Left cardiac atrium (tissue), 4 donors: ENCODE measurements at regions not wholly inside any gene's neighbourhood (a gene's known extent, or its start where the extent isn't known, plus 50 kb on each side); places are given as distances from the start of the nearest gene placed in this dataset.
"Not testable (repeated sequence)": the region's sequence is repeated elsewhere in the genome, so short reads cannot be mapped to it uniquely, and the experiment has no call there.

Experiments
- ATAC-seq, 2 donors: fragments of 200-7000 bp; cut with Tn5 transposase; one replicate each; pipeline ENCODE4 v1.9.1; 2020; ENCODE audit warnings: mild to moderate bottlenecking in 2 of 2, moderate library complexity in 2 of 2
- DNase-seq: peaks from one replicate; pipeline ENCODE4 v3.0.0-alpha.2; 2020
- intact Hi-C, 2 donors: fragments of 100-400 bp; cut with DNase I; formaldehyde crosslinking; loops; one replicate each; pipeline versions ENCODE4 v1.14.1 to v1.15.1; 2022 to 2023
- donor health status: DM: no; HTN: yes; CAD: no.
- donor health status: DM: no; HTN: yes; CAD: no; lungs with severe emphysema.
- donor health status: DM: yes; HTN: yes; CAD: no.
- donor health status: Dilated cardiomyopathy.

GRCh38 chr22:47355776-47356510, 593.5 kb downstream of the TBC1D22A start:
- ATAC-seq (no peak), DNase-seq (no peak)
- intact Hi-C loops, result no loop called here

DNA sequence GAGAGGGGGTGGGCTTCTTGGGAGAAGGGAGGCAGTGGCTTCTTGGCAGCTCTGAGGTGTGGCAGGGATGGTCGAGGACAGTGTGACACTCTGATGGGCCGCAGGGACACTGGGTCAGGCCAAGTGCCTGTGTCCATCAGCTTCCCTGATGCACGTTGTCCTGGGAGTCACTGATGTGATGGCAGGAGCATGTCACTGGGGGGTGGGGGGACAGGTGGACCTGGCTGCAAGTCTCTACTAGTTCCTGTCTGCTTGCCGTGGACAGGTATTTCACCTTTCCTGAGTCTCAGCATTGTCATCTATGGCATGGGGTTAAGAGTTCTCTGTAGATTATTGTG, 592.9 kb downstream of the TBC1D22A start:
- intact Hi-C loops, result no loop called here
- DNase-seq (no peak), ATAC-seq (no peak)

GRCh38 chr22:47354668-47355387, 592.4 kb downstream of the TBC1D22A start:
- intact Hi-C loops, result no loop called here
- ATAC-seq (no peak), DNase-seq (no peak)

DNA sequence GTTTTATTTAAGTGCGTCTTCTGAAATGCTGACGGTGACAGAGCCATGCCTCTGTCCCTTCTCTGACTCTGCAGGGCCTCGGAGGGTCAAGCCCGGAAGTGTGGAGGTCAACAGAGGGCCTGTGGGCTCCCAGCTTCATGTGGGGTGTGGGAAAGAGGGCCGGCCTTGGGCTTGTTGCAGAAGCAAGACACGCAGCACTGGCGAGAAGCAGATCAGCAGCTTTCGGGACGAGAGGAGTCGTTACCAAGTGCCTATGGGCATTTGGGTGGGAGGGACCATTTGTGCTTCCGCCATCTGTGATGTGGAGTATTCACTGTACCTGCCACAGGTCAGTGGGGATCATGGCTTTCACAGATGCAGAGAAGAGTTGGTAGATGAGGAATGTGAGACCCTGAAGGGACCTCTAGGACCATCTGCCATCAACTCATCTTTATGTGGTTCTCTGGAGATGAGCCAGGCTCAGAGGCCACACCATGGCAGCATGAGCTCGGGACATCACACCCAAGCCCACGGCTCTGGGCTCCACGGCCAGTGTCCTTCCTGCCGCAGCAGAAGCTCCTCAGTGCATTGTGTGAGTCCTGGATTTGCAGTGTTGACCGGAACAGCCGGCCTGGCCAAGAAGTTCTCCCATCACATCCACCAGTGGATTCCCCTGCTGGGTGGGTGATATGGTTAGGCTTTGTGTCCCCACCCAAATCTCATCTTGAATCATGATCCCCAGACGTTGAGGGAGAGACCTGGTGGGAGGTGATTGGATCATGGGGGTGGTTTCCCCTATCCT, 590.7 kb downstream of the TBC1D22A start:
- no peak for ATAC-seq
- intact Hi-C loops, result no loop called here
- no peak for DNase-seq

DNA sequence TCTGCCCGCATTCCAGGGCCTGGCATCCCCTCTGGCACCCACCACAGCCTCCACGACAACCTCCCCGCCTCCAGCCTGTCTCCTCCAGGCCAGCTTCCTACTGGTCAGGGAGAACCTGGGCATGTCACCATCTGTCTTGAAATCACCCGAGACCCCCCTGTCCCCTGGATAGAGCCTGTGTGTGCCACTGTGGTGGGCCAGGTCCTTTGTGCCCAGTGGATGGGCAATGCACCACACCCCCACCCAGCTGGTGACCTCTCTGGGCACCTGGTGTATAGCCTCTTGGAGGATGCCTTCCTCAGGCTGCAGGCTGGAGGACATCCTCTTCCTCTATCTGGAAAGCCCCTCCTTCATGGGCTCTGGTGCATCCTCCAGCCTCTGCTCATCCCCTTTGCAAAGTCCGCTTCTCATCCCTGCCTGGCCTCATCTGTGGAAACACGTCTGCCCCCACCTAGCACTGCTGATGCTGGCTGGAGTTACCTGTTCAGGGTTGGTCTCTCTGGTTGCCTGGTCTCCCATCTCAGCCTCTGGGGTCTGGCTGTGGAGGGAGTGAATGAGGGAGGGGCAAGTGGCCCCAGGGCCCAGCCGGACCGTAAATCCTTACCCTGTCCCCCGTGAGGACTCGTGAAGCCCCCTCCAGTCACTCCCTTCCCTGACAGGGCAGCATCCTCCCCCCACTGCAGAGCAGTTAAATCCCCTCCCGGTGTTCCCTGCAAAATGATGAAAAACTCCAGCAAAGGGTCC, 589.6 kb downstream of the TBC1D22A start:
- ATAC-seq, result no peak
- intact Hi-C loops, result no loop called here
- DNase-seq, result no peak

DNA sequence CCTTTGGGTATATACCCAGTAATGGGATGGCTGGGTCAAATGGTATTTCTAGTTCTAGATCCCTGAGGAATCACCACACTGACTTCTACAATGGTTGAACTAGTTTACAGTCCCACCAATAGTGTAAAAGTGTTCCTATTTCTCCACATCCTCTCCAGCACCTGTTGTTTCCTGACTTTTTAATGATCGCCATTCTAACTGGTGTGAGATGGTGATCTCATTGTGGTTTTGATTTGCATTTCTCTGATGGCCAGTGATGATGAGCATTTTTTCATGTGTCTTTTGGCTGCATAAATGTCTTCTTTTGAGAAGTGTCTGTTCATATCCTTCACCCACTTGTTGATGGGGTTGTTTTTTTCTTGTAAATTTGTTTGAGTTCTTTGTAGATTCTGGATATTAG, 583.8 kb downstream of the TBC1D22A start:
- ATAC-seq, intact Hi-C loops, DNase-seq: not testable (repeated sequence)

- intact Hi-C loops, result no loop called here
- DNase-seq, result no peak
- no peak for ATAC-seq
Observed at GRCh38 chr22:47345025-47345424, 582.6 kb downstream of the TBC1D22A start.

DNA sequence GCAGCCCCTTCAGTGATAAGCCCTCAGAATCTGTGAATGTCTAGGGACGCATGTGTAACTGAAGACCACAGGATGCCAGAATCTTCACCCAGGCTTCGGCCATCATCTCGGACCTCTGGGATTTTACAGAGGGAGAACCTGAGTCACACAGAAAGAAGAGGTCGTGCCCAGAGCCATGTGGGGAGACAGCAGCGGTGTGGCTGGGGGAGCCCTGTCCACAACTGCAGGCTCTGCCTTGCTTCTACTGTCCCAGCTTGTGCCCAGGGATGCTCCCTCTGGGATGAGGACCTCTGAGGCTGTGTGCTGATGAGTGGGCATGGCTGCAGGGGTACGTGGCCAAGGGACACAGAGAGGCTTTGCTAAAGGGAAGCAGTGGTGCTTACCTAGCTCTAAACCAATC, 582.0 kb downstream of the TBC1D22A start:
- no peak for DNase-seq
- intact Hi-C loops, result no loop called here
- ATAC-seq, result no peak

DNA sequence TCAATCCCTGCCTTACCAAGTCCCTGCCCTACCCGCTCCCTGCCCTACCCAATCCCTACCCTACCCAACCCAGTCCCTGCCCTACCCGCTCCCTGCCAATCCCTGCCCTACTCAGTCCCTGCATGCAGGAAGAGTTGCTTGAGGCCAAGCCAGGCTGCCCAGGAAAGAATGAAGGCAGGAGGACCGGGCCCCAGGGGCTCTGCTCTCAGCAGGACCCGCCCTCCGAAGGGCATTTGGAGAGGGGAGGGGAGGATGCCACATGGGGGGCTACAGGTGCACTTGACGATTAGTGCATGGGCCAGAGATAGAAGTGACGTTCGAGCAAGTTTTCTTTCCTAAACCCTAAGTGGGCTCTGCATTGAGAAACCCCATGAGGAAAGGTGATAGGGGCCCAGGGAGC, 581.2 kb downstream of the TBC1D22A start:
- intact Hi-C loops, result no loop called here
- DNase-seq, result no peak
- ATAC-seq, result no peak

DNA sequence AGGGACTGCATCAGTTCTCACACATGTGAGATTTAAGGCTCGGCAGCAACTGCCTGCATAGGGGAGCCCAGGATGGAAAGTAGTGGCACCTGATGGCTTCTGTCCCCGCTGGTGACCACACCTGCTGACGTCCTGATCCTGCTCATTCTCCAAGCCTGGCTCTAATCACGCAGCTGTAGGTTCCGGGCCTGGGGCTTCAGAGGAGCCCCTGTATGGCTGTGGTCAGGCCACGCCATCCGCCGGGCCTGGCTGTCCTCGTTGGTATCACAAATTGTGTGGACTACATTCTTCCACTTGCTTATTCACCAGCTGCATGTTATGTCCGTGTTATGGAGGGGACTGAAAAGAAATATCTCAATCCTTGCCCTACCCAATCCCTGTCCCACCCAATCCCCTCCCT, 580.0 kb downstream of the TBC1D22A start:
- intact Hi-C loops, result no loop called here
- DNase-seq (no peak), ATAC-seq (no peak)

- ATAC-seq (no peak), DNase-seq (no peak)
- intact Hi-C loops, result no loop called here
Observed at GRCh38 chr22:47341464-47341863, 579.0 kb downstream of the TBC1D22A start.

GRCh38 chr22:47340851-47341436, 578.5 kb downstream of the TBC1D22A start:
- no peak for DNase-seq
- no peak for ATAC-seq
- intact Hi-C loops, result no loop called here

DNA sequence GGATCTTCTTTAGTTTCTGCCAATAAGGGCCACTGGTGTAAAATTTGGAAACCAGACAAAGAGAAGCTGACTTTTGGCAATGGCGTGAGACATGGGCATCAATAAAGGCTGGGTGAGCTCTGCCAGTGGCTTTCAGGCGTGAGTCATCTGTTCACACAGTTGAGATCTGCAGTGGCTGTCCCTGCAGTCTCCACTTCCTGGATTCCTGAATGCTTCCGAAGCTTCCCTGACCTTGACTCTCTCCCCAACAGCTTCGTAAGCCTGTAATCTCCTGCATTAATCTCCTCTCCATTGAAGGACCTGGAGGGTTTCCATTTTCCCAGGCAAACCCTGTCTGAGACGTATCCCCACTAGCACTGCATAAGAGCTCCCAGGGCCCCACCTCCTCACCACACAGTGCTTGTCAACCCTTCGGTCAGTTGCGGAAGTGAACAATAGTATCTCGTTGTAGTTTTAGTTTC, 574.7 kb downstream of the TBC1D22A start:
- ATAC-seq, result peak; percentile 61 to 85
- no peak for DNase-seq
- intact Hi-C loops, result no loop called here

- ATAC-seq, result no peak
- intact Hi-C loops, result no loop called here
- no peak for DNase-seq
Observed at GRCh38 chr22:47335958-47336357, 573.5 kb downstream of the TBC1D22A start.

DNA sequence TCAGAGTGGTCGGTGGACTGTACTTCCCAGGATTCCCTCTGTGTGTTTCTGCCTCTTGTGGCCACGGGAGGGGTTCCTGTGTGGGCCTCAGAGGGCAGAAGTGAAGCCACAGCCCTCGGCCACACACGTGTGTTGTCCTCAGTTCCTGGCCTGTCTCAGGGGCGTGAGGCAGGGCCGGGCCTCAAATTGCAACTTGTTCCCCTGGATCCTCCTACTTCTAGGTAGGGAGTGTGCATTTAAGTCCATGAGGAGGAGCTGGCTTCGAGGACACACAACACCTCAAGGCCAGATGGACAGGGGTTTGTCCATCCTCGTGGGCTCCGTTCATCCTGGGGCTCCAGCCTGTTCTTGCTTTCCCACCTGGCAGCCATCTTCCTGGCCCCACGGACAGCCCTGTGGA, 573.0 kb downstream of the TBC1D22A start:
- no peak for ATAC-seq
- no peak for DNase-seq
- intact Hi-C loops, result no loop called here

DNA sequence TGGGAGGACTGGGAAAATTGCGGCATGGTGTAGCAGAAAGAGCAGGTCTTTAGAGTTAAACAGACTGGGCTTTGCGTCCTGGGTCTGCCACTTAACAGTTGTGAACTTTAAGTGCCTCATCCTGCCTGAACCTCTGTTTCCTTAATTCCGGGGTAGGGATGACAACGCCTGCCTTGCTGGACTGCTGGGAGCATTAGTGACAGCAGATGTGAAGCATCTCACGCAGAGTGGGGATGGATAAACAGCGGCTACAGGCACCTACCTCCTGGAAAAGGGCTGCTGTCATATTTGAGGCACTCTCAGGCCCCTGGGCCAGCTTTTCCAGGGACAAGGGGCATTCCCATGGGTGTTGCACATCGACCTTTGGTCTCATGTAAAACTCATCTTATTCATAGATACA, 572.2 kb downstream of the TBC1D22A start:
- no peak for ATAC-seq
- intact Hi-C loops, result no loop called here

GRCh38 chr22:47333625-47334024, 571.2 kb downstream of the TBC1D22A start:
- ATAC-seq (no peak), DNase-seq (no peak)
- intact Hi-C loops, result no loop called here

More for the DNA sequence above, 572.2 kb downstream of the TBC1D22A start:
- DNase-seq, result no peak

DNA sequence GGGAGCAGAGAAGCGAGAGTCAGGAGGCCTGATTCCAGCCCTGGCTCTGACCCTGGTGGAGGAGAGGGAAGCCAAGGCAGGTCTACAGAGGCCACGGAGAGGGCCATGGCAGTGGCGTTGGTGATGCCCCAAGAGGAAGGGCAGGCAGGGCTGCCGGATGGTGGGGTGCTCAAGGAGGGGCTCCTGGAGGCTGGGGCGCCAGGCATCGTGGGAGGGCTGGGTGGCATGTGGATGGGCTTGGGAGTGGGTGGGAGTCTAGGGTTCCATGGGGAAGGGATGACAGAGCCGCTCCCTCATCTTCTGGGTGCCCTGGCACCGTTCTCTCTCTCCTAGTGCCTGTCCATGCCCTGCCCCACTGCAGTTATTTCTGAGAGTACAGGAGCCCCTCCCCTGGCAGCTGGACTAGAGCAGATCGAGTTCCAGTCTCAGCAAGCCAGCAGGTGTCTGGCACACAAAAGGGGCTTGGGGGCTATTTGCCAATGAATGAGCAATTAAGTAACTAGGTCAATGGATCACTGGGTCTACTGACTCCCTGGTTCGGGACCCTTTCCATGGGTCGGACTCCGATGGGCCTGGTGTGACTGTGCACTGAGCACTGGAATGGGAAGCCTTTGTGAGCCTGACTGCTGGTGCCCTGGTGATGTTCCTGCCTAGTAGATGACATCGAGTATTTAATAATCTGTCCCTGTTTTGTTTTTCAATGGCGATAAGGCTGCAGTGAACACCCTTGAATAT, 570.0 kb downstream of the TBC1D22A start:
- intact Hi-C loops, result no loop called here
- DNase-seq, result no peak
- ATAC-seq, result no peak

DNA sequence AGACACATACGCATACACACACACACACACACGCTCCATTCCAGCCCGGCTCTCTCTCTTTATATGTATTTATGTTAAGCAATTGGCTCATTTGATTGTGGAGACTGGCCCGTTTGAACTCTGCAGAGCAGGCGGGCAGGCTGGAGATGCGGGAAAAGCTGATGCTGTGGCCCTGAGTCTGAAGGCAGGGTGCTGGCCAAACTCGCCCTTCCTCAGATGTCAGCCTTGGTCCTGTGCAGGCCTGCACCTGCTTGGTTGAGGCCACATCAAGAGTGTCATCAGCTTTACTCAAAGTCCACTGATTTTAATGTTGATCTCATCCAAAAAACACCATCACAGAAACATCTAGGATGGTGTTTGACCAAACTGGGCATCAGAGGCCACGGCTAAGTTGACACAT, 569.3 kb downstream of the TBC1D22A start:
- intact Hi-C loops, result no loop called here
- DNase-seq (no peak), ATAC-seq (no peak)
